ENCODE measurements at regions not wholly inside any gene's neighbourhood (a gene's known extent, or its start where the extent isn't known, plus 50 kb on each side); places are given as distances from the start of the nearest gene placed in this dataset.

DNA sequence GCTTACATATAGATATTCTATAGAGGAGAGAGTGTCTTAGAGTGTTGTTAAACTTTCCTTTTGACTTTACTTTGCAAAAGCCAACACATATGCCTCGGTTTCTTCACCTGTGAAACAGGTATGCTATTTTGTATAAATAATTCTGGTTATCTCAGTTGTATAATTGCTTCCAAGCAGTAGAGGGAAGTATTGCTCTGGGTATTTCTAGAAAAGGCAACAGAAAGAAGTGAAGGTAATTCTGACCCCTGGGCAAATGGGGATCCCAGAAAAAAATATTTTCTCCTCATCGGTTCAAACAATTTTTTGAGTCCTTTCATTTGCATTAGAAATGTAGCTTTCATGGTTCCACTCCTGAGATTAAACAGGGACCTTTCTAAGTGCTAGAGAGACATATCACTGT, 216.5 kb upstream of the SEMA6D start:
- H3K36me3 ChIP-seq, result no peaks in the 10 kb centered on the region
- H3K4me3 ChIP-seq, result no peak overlapping the region
- TF ChIP-seq, protein P1, sequence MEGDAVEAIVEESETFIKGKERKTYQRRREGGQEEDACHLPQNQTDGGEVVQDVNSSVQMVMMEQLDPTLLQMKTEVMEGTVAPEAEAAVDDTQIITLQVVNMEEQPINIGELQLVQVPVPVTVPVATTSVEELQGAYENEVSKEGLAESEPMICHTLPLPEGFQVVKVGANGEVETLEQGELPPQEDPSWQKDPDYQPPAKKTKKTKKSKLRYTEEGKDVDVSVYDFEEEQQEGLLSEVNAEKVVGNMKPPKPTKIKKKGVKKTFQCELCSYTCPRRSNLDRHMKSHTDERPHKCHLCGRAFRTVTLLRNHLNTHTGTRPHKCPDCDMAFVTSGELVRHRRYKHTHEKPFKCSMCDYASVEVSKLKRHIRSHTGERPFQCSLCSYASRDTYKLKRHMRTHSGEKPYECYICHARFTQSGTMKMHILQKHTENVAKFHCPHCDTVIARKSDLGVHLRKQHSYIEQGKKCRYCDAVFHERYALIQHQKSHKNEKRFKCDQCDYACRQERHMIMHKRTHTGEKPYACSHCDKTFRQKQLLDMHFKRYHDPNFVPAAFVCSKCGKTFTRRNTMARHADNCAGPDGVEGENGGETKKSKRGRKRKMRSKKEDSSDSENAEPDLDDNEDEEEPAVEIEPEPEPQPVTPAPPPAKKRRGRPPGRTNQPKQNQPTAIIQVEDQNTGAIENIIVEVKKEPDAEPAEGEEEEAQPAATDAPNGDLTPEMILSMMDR (IDR thresholded peaks at IDR 0.05), result no peak
- TF ChIP-seq POLR2A (IDR thresholded peaks at IDR 0.05), result no peak
- intact Hi-C loops (cut with DNase I), result no loop called here
- no peak overlapping the region for H3K27ac ChIP-seq
- H3K9me3 ChIP-seq, result no peaks in the 10 kb centered on the region
- peaks cover 0 to 4% (median 2%) of the 10 kb centered on the region in 3 donors for H3K4me1 ChIP-seq
- WGBS, 2 donors, result 50 to 62% methylated on average over 2 of the region's 2 CpGs
- no peaks in the 10 kb centered on the region for H3K27me3 ChIP-seq
- DNase-seq, result no peak

DNA sequence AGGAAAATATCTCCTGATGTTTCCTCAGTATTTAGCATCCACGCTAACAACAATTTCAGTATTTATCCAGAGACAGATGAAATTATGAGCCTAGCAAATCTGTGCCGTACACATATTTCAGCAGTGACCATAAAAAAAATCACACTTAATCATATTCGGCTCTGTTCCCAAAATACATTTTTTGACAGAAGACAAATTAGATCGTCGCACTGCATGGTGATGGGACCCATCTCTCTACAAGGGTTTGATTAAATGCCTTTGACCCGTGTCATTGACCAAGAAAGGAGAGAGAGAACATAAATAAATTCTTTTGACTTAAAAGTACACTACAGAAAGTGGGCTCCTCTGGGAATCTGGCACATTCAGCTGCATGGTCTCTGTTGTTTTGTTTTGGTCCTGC, 215.3 kb upstream of the SEMA6D start:
- no peak for DNase-seq
- H3K9me3 ChIP-seq, result no peaks in the 10 kb centered on the region

DNA sequence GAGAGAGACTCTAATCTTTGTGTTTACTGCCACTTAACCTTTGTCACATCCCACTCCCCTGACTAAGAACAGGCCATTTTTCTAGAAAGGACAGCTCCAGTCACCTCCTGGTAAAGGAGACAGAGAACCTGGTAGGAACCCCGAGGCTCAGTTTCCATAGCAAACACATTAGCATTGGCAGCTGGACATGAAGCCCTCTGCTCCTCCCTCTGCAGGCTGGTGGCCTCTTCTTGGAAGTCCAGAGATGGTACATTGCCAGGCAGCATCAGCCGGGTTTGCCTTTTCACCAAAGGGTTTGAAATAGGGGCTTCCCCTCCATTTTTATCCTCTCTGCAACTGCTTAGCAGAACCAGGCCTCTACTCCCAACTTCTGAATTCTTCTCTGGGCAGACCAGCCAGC, 213.4 kb upstream of the SEMA6D start:
- intact Hi-C loops (cut with DNase I), result no loop called here
- WGBS, 2 donors, result 79 to 88% methylated on average over 1 to 2 of the region's 2 CpGs
- Histone ChIP-seq H3K9me3 (no peaks in the 10 kb centered on the region), H3K27me3 (no peaks in the 10 kb centered on the region), H3K4me1 (peaks cover 0 to 9% (median 9%) of the 10 kb centered on the region in 3 donors), H3K4me3 (no peak overlapping the region), H3K27ac (no peak overlapping the region), H3K36me3 (no peaks in the 10 kb centered on the region)
- no peak for TF ChIP-seq POLR2A (IDR thresholded peaks at IDR 0.05)
- TF ChIP-seq, protein P1 (IDR thresholded peaks at IDR 0.05), result no peak
- no peak for DNase-seq

More for the DNA sequence above, 215.3 kb upstream of the SEMA6D start:
- H3K27ac ChIP-seq, result no peak overlapping the region
- H3K36me3 ChIP-seq, result no peaks in the 10 kb centered on the region
- peaks cover 0 to 9% (median 9%) of the 10 kb centered on the region in 3 donors for H3K4me1 ChIP-seq
- TF ChIP-seq, protein P1 (IDR thresholded peaks at IDR 0.05), result no peak
- no peak for TF ChIP-seq POLR2A (IDR thresholded peaks at IDR 0.05)
- intact Hi-C loops (cut with DNase I), result no loop called here
- WGBS, 2 donors, result 68 to 80% methylated on average over 6 of the region's 6 CpGs
- H3K27me3 ChIP-seq, result no peaks in the 10 kb centered on the region
- H3K4me3 ChIP-seq, result no peak overlapping the region

DNA sequence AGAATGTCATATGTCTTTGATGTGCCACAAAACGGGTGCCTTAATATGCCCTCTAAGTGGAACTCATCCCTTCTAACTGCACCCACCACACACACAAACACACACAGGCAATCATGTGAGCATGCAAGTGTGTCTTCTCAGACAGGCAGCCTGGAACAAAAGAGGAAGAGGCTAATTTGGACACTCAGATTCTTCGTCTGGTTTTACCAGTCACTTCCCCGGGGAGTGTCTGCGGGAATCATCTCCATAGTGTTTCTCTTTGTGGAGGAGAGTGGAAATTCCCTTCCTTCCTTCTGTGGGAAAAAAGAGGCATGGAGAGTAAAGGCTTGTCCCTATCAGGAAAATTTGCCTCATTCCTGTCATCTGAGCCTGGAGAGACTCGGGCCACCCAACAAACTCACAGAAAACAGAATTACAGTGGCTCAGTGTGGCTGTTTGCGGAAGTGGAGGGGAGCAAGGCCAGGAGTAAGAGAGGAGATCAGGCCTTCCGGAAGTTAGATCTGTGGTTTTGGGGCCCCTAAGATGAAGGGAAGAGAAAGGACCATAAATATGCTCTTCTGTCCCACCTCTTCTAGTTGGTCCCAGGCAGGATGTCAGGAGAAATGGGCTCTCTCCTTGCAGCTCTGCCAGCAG, 212.6 kb upstream of the SEMA6D start:
- Histone ChIP-seq H3K27ac (peak overlapping the region in 1 of 4 donors; percentile 28), H3K9me3 (no peaks in the 10 kb centered on the region), H3K36me3 (no peaks in the 10 kb centered on the region), H3K4me1 (peaks cover 0 to 9% (median 9%) of the 10 kb centered on the region in 3 donors), H3K4me3 (no peak overlapping the region), H3K27me3 (no peaks in the 10 kb centered on the region)
- intact Hi-C loops (cut with DNase I), result no loop called here
- DNase-seq, result no peak
- no peak for TF ChIP-seq POLR2A (IDR thresholded peaks at IDR 0.05)
- 71% methylated on average over 7 of the region's 7 CpGs for WGBS, 2 donors

DNA sequence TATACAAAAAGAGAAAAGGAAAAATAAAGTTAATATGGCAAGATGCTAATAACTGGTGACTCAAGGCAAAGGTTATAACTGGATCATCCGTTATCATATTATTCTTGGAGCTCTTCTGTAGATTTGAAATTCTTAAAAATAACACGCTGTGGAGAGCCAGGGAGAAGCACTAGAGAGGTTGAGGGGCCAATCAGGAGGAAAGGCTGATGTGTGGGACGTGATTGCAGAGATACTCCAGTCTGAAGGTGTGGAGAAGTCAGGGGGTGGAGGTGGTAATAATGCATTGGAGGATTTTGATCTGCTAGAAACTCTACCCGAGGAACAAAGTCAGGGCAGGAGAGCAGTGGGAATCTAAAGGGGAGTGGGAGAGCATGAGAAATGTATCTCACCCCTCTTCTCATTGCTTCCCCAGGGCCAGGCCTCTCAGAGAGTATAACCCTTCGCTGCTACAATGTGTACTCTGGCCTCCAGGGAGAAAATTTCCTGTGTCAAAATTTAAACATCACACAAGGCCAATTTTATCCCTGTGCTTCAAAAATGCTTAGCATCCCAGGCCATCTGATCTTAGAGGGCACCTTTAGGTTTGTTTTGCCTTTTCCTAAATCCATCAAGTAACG, 211.5 kb upstream of the SEMA6D start:
- H3K4me1 ChIP-seq, result peaks cover 0 to 9% (median 9%) of the 10 kb centered on the region in 3 donors
- H3K36me3 ChIP-seq, result no peaks in the 10 kb centered on the region
- TF ChIP-seq POLR2A (IDR thresholded peaks at IDR 0.05), result no peak
- TF ChIP-seq, protein P1 (IDR thresholded peaks at IDR 0.05), result no peak
- 52 to 67% methylated on average over 6 of the region's 6 CpGs for WGBS, 2 donors
- peak overlapping the region in 2 of 4 donors; percentile 44 to 52 for H3K27ac ChIP-seq
- H3K4me3 ChIP-seq, result no peak overlapping the region
- H3K9me3 ChIP-seq, result no peaks in the 10 kb centered on the region
- no peak for DNase-seq
- no peaks in the 10 kb centered on the region for H3K27me3 ChIP-seq
- intact Hi-C loops (cut with DNase I), result no loop called here

Measured in esophagus squamous epithelium (tissue), 5 donors.